Ascending aorta (tissue), 2 donors: ENCODE measurements at regions not wholly inside any gene's neighbourhood (a gene's known extent, or its start where the extent isn't known, plus 50 kb on each side); places are given as distances from the start of the nearest gene placed in this dataset.

Source experiments
- DNase-seq, 2 donors: peaks; one replicate each; pipeline ENCODE4 v3.0.0-alpha.2; 2019; ENCODE audit warnings: low spot score in 2 of 2
- H3K27ac ChIP-seq, 2 donors: fragments of 200-600 bp; sonication (generic); one replicate each; pipeline ENCODE4 v1.5.1; 2016 to 2017; ENCODE audit warnings: mild to moderate bottlenecking in 1 of 2
- H3K27me3 ChIP-seq: fragments of 200-600 bp; sonication (generic); one replicate; pipeline ENCODE4 v1.5.1; 2017
- H3K36me3 ChIP-seq, 2 donors: fragments of 200-600 bp; sonication (generic); one replicate each; pipeline ENCODE4 v1.5.1; 2016
- H3K4me1 ChIP-seq, 2 donors: fragments of 200-600 bp; sonication (generic); one replicate each; pipeline ENCODE4 v1.5.1; 2016 to 2017; ENCODE audit warnings: mild to moderate bottlenecking in 1 of 2
- H3K4me3 ChIP-seq, 2 donors: fragments of 200-600 bp; sonication (generic); one replicate each; pipeline ENCODE4 v1.5.1; 2016 to 2017; ENCODE audit warnings: mild to moderate bottlenecking in 1 of 2
- H3K9me3 ChIP-seq, 2 donors: fragments of 200-600 bp; sonication (generic); one replicate each; pipeline ENCODE4 v1.5.1; 2016
- intact Hi-C: fragments of 100-400 bp; cut with DNase I; formaldehyde crosslinking; loops from one replicate; pipeline ENCODE4 v1.15.1; 2023
- TF ChIP-seq, protein P1 (sequence below), 3 experiments: fragments of 200-600 bp in 2 of 3; fragments of 450-650 bp in 1 of 3; sonication (generic) in 2 of 3; IDR thresholded peaks; one replicate each; pipeline ENCODE4 v1.5.1; 2016 to 2019; ENCODE audit warnings: antibody characterized with exemption in 3 of 3, mild to moderate bottlenecking in 1 of 3, moderate library complexity in 1 of 3

DNA sequence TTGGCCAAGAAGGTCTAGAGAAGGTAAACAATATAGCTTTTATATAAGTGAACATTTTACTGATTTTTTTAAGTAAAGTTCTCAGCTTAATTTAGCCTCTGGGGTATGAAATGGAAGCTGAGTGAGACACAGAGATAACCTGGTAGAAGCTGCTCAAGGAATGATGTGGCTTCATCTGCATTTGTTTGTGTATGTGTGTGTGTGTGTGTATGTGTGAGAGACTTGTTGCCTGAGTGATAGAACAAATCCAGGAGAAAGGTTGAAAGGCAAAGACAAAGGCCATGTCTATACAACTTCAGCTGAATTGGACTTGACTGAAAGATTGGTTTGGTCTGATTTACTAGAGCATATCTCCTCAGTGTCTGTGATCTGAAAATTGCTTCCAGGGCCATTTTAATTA lies 63.6 kb downstream of the PCDH7 start:
- H3K4me1 ChIP-seq: peaks cover 0 to 3% of the 10 kb centered on the region in 2 donors
- no peaks in the 10 kb centered on the region for H3K9me3 ChIP-seq
- intact Hi-C loops: no loop called here

DNA sequence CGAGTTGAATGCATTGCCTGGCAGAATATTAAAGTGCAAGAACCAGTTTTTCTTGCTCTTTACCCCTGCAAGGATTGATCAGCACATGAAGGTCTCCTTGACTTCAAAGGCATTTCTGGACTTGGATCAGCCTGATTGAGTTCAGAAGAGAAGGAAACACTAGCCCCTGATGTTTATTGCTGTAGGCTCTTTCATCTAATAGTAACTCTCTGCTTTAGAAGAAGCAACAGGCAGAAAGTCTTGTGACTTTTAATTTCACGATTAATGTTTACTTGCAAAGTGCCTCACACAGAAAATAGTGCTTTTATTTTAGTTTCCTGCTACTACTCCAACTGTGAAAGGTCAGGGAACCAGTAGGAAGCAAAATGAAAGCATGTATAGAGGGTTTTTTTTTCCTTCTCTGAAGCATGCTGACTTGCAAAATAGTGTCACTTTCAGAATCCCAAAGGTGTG lies 69.1 kb downstream of the PCDH7 start:
- no peak for DNase-seq
- Histone ChIP-seq H3K36me3 (no peaks in the 10 kb centered on the region), H3K27ac (peak overlapping the region in 1 of 2 donors; percentile 22), H3K27me3 (no peaks in the 10 kb centered on the region), H3K4me1 (peaks cover 3 to 10% of the 10 kb centered on the region in 2 donors), H3K4me3 (no peak overlapping the region), H3K9me3 (no peaks in the 10 kb centered on the region)
- TF ChIP-seq, protein P1, sequence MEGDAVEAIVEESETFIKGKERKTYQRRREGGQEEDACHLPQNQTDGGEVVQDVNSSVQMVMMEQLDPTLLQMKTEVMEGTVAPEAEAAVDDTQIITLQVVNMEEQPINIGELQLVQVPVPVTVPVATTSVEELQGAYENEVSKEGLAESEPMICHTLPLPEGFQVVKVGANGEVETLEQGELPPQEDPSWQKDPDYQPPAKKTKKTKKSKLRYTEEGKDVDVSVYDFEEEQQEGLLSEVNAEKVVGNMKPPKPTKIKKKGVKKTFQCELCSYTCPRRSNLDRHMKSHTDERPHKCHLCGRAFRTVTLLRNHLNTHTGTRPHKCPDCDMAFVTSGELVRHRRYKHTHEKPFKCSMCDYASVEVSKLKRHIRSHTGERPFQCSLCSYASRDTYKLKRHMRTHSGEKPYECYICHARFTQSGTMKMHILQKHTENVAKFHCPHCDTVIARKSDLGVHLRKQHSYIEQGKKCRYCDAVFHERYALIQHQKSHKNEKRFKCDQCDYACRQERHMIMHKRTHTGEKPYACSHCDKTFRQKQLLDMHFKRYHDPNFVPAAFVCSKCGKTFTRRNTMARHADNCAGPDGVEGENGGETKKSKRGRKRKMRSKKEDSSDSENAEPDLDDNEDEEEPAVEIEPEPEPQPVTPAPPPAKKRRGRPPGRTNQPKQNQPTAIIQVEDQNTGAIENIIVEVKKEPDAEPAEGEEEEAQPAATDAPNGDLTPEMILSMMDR (IDR thresholded peaks at IDR 0.05): no peak
- intact Hi-C loops: no loop called here

More for the DNA sequence above, 63.6 kb downstream of the PCDH7 start:
- no peaks in the 10 kb centered on the region for H3K27me3 ChIP-seq
- H3K27ac ChIP-seq: no peak overlapping the region
- no peaks in the 10 kb centered on the region for H3K36me3 ChIP-seq
- no peak for DNase-seq
- TF ChIP-seq, protein P1 (IDR thresholded peaks at IDR 0.05): no peak
- H3K4me3 ChIP-seq: no peak overlapping the region

DNA sequence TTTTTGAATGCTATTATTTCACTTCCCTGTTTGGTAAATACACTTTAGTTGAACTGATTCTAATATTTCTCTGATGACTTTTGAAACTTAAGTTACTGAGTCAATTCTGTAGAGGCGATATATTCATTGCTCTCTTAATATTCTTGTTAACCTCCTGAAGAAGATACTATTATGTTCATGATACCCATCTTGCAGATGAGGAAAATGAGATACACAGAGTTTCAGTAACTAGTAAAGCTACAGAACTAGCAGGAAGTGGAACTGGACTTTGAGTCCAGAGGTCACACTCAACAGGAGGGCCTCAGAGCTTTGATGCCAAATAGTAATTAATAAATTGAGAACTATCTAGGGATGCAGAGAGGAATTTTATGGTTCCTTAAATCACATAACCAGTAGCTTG lies 70.0 kb downstream of the PCDH7 start:
- intact Hi-C loops: loop anchor here (5.0 kb wide), 1 partner anchor 43 kb away; no protein-coding TSS in a partner anchor
- H3K9me3 ChIP-seq: no peaks in the 10 kb centered on the region
- H3K4me1 ChIP-seq: peaks cover 3 to 10% of the 10 kb centered on the region in 2 donors
- TF ChIP-seq, protein P1 (IDR thresholded peaks at IDR 0.05): no peak
- no peak overlapping the region for H3K27ac ChIP-seq
- no peak overlapping the region for H3K4me3 ChIP-seq
- H3K36me3 ChIP-seq: no peaks in the 10 kb centered on the region
- no peaks in the 10 kb centered on the region for H3K27me3 ChIP-seq
- DNase-seq: no peak

DNA sequence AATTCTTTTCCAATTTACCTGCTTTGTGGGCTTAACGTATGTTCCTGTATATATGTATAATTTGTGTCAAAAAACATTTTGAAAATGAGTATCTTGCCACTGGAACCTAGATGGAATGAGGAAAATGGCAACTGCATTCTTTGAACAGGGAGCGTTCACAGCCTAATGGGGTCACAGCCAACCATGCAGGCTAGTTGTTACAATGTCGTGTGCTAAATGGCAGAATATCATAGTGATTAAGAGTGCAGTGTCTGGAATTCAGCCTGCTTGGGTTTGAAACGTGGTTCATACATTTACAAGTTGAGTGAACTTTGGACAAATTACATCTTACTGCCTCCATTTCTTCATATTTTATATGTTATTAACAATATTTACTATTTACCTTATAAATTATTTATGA lies 70.8 kb downstream of the PCDH7 start:
- Histone ChIP-seq H3K4me3 (no peak overlapping the region), H3K27me3 (no peaks in the 10 kb centered on the region), H3K4me1 (peaks cover 3 to 10% of the 10 kb centered on the region in 2 donors), H3K36me3 (no peaks in the 10 kb centered on the region), H3K27ac (no peak overlapping the region), H3K9me3 (no peaks in the 10 kb centered on the region)
- intact Hi-C loops: loop anchor here (5.0 kb wide), 1 partner anchor 44 kb away; no protein-coding TSS in a partner anchor
- TF ChIP-seq, protein P1 (IDR thresholded peaks at IDR 0.05): no peak
- no peak for DNase-seq

DNA sequence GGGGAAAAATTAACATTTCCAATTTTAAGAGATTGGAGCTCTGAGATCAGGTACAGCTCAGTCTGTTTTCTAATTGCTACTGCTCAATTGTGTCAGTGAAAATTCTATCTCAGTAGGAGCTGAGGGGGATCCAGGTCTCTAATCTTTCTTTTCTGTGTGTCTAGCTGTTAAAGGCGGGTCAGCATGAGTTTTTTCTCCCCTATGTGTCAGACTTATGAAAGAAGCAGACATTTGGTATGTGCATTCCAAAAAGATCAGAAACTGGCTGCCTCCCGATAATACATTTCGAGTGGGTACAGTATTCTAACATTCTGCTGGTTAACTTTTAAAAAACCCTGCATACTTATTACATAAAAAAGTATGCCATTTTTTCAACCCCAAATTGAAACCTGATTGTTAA lies 72.4 kb downstream of the PCDH7 start:
- intact Hi-C loops: loop anchor here (5.0 kb wide), 1 partner anchor 45 kb away; no protein-coding TSS in a partner anchor
- Histone ChIP-seq H3K4me1 (peaks cover 0 to 10% of the 10 kb centered on the region in 2 donors), H3K27ac (no peak overlapping the region), H3K27me3 (no peaks in the 10 kb centered on the region), H3K9me3 (no peaks in the 10 kb centered on the region), H3K36me3 (no peaks in the 10 kb centered on the region), H3K4me3 (no peak overlapping the region)
- TF ChIP-seq, protein P1 (IDR thresholded peaks at IDR 0.05): no peak
- DNase-seq: no peak

DNA sequence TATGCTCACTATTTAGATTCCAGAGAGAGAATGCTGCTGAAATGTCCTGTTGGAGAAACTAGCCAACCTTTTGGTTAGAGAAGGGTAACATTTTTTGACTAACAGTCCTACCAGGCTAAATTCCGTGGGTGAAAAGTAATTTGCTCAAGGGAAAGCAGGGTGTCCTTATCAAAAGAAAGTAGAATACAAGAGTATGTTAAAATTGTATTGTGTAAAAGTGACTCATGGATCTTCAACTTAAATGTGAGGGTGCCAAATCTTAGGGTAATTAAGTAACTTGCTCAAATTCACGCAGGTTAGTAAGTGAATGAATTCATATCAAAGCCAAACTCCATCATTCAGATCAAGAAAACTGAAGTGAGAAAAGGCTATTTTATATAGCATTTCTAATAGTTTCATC lies 81.7 kb downstream of the PCDH7 start:
- intact Hi-C loops: loop anchor here (5.0 kb wide), 1 partner anchor 80 kb away; the partner anchor contains the start of gene PCDH7
- Histone ChIP-seq H3K27me3 (no peaks in the 10 kb centered on the region), H3K4me1 (peaks cover 0 to 9% of the 10 kb centered on the region in 2 donors), H3K27ac (peak overlapping the region; percentile 12 to 63), H3K4me3 (no peak overlapping the region), H3K36me3 (no peaks in the 10 kb centered on the region), H3K9me3 (no peaks in the 10 kb centered on the region)
- no peak for DNase-seq
- TF ChIP-seq, protein P1 (IDR thresholded peaks at IDR 0.05): no peak
